ENCODE measurements at regions not wholly inside any gene's neighbourhood (a gene's known extent, or its start where the extent isn't known, plus 50 kb on each side); places are given as distances from the start of the nearest gene placed in this dataset.
"Not testable (repeated sequence)": the region's sequence is repeated elsewhere in the genome, so short reads cannot be mapped to it uniquely, and the experiment has no call there.

DNA sequence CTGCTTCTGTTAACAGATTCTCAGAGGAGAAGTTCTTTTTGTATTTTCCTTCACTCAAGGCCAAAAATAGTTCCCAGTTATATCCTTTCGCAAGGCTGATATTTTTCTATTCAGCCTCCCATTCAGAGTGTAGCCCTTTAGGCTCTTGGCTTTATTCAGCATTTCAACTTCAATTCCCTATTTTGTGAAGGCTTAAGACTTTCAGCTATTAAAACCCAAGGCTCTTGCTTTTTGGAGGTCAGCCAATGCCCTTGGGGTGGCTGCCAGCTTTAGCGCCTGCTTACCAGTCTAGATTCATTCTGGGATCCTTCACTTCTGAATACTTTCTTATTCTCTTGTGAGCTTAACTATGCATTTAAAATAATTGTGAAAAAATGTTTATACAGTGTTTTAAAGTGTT lies 57.3 kb upstream of the ADGRA3 start:
- no peak for DNase-seq

- no peak for DNase-seq
Observed at GRCh38 chr4:22573641-22574040, 57.8 kb upstream of the ADGRA3 start.

DNA sequence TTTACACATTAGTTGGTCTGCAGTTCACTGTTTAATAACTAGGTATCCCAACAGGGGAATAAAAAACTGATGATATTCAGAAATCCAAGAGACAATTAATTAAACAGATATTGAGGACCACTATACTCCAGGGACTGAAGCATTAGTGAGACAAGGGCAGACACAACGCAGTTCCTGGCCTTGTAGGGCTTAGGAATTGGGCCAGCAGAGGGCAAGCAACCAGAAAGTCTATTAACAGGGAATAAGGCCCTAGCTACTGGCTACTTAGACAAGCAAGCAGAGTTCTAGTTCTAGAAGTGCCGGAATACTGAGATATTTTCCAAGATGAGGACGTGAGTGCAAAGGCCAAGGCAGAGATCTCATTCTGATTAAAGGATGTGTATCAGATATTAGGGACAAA lies 58.6 kb upstream of the ADGRA3 start:
- no peak for DNase-seq

DNA sequence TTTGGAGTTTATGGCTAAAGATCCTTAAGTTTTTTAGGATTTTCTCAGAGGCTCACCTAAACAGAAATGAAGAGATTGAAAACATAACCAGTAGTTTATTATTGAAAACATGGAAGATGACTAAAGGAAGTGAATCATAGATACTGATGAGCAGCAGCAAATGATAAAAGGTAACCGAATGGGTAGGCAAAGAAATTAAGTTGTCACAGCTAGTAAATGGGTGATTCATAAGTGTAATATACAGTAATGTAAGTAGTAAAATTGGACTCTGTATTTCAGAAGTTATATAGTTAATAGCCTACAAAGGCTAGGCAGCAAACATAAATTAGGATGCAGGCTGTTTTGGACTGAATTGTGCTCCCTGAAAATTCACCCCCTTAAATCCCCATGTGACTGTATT lies 59.0 kb upstream of the ADGRA3 start:
- DNase-seq: no peak

- no peak for DNase-seq
Observed at GRCh38 chr4:22587253-22587652, 71.4 kb upstream of the ADGRA3 start.

DNA sequence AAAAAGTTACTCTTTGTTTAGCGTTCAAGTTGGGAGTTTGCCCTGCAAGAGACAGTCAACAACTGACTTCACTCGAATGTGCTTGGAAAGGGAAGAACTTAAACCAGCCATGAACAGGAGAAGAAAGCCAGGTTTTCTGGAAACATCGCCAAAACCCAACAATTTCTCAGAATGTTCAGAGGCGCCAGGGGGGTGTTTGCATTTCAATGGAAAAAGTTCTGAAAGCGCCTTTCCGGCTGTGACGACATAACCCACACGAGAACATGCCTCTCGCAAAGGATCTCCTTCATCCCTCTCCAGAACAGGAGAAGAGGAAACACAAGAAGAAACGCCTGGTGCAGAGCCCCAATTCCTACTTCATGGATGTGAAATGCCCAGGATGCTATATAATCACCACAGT lies 78.1 kb upstream of the ADGRA3 start:
- DNase-seq: no peak

GRCh38 chr4:22595684-22596083 lies 79.8 kb upstream of the ADGRA3 start:
- DNase-seq: no peak

DNA sequence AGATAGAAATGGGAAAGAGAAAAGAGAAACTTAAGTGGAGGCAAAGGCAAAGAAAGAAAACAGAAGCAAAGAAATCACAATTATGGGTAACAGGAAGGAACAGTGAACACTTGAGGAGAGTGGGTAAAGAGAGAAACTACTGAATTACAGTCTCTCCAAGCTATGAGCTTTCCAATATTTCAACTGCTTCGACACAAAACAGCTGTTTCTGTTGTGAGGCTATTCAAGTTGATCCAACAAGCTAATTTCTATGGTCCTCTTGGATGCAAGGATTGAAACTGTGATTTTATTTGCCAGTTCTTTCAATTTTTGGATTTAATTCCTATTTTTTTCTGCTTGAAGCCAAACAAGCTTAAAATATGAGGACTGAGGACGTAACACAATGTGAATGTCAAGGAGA lies 80.5 kb upstream of the ADGRA3 start:
- no peak for DNase-seq

DNA sequence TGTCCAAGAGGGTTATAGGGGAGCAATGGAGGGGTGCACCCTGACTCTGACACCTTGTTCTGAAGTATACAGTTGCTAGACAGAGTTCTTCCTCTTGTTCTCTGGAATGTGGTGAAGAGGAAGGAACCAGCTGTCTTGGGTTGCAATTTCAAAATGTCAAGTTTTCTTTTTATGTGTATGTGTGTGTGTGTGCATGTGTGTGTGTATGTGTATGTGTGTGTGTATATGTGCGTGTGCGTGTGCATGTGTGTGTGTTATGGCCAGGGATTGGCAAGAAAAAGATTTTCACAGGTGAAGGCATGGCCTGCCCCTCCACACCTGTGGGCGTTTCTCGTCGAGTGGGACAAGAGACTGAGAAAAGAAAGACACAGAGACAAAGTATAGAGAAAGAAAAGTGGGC lies 81.6 kb upstream of the ADGRA3 start:
- no peak for DNase-seq

GRCh38 chr4:22598113-22599047 lies 82.5 kb upstream of the ADGRA3 start:
- not testable (repeated sequence) for DNase-seq

GRCh38 chr4:22599228-22599928 lies 83.5 kb upstream of the ADGRA3 start:
- DNase-seq: not testable (repeated sequence)

GRCh38 chr4:22599929-22600432 lies 84.1 kb upstream of the ADGRA3 start:
- DNase-seq: not testable (repeated sequence)

DNA sequence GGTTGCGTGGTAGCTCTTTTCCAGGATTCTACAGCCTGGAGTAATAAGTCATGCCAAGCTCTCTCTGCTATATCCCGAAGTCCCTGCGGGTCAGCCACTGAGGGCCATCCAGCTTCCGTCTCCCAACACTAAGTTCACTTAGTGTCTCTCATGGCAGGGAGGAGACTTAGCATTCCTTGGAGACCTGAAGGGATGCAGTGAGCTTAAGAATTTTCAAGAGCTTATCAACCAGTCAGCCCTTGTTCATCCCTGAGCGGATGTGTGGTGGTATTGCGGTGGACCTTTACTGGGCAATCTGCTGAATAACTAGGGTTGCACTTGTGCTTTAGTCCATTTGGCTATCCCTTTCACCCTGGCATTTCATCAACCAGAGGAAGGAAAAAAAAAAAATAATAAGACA lies 85.8 kb upstream of the ADGRA3 start:
- DNase-seq: not testable (repeated sequence)

DNA sequence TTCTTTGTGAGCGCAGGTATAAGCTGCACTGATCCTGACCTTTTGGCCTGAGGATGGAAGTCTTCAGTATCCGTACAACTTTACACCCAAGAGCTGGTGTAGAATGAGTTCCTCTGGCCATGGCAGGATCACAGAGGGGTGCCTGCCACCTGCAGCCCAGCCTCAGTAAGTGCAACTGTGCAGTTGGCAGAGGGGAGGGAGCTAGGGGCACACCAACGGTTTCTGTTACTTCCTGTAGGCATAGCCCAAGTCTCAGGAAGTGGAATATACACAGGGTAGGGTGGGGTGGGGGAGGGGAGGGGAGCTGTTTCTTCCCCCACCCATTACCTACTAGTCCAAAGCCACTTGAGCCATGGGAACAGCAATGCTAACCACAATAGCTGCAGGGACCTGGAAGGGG lies 85.4 kb upstream of the GBA3 start:
- DNase-seq: no peak

DNA sequence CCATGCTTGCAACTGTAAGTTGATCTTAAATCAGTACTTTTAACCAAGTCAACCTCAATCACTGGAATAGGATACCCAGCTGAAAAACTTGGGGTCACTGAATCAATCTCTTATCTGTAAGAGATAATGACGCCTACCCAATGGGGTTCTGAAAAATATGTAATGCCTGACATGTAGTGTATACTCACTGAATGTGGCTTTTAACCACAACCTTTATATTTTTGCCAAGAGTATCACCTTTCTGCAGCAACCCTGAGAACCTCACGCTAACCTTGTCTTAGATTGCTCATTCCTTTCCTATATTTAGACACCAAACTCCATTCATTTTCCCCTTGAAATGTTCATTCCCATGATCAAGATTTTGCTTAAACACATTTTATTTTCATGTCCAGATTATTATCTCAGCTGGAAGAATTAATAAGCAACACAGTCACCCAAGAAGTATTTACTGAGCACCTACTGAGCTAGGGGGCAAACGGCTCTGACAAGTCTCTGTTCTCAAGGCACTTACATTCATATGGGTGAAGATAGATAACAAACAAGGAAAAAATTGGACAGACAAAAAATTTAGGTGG lies 82.7 kb upstream of the GBA3 start:
- not testable (repeated sequence) for DNase-seq

- no peak for DNase-seq
Observed at GRCh38 chr4:22614114-22614513, 78.6 kb upstream of the GBA3 start.

DNA sequence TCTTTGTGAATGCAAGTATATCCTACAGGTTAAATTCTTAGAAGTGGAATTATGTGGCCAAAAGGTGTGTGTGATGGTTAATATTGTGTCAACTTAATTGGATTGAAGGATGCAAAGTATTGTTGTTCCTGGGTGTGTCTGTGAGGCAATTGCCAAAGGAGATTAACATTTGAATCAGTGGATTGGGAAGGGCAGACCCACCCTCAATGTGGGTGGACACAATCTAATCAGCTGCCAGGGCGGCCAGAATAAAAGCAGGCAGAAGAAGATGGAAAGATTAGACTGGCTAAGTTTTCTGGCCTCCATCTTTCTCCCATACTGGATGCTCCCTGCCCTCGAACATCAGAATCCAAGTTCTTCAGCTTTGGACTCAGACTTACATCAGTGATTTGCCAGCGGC lies 76.2 kb upstream of the GBA3 start:
- no peak for DNase-seq

DNA sequence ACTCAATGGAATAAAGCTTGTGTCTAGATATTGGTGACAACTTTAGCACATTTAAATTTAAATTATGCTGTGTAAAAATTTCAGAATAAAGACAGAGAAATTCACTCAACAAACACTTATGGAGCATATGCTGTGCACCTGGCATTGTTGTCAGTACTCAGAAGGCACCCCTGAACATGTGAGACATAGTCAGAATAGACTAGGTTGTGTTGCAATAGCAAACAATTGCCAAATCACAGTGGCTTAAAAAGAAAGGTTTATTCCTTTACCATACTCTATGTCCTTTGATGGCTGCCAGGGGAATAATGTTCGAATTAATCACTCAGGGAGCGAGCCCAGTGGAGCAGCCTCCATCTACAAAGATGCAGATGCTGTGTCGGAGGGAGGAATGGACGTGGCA lies 72.6 kb upstream of the GBA3 start:
- not testable (repeated sequence) for DNase-seq

DNA sequence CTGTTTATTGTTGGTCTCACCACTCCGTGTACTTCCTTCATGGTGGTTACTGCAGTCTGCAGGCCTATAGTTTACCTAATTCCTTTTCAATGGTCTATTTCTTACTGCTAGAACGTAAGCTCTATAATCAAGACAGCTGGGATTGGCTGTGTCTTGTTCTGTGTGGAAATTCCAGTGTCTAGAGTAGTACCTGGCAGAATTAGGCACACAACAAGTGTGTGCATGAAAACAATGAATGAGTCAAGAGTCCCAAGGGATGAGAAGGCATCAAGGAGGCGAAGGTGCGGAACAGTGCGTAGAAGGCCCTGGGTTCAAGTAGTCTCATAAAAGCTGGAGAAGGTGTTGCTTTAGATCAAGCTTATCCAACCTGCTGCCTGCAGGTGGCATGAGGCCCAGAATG lies 70.8 kb upstream of the GBA3 start:
- DNase-seq: not testable (repeated sequence)

GRCh38 chr4:22624002-22624401 lies 68.7 kb upstream of the GBA3 start:
- not testable (repeated sequence) for DNase-seq

DNA sequence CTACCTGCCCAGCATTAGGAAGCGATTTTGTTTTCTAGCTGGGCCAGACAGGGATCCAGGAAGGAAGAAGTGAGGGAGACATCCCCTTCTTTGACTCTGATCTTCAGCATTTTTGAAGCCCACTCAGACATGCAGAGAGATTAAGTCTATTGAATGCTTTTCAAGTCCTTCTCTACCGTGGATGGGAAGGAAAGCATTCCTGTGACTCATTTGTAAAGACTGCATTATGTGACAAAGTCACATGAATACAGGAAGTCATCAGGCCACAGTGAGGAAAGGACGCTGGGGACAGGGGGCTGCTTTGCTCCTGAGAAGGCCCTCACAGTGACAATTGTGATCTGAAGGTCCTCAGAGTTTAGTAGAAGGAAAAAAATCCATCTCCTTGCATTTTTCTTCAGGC lies 67.4 kb upstream of the GBA3 start:
- no peak for DNase-seq

- not testable (repeated sequence) for DNase-seq
Observed at GRCh38 chr4:22627851-22628250, 64.9 kb upstream of the GBA3 start.

- DNase-seq: peak; percentile 49
Observed at GRCh38 chr4:22630161-22630975, 62.4 kb upstream of the GBA3 start.
